PC-9 (cell line): ENCODE measurements at regions not wholly inside any gene's neighbourhood (a gene's known extent, or its start where the extent isn't known, plus 50 kb on each side); places are given as distances from the start of the nearest gene placed in this dataset.

Experiments used
- CTCF ChIP-seq: fragments of 200-600 bp; sonication (generic); conservative IDR thresholded peaks from 2 replicates; pipeline ENCODE4 v1.6.1; 2017; ENCODE audit warnings: mixed run types, antibody characterized with exemption, mild to moderate bottlenecking, moderate library complexity
- EZH2 ChIP-seq: fragments of 200-600 bp; sonication (generic); IDR thresholded peaks from 2 replicates; pipeline ENCODE4 v1.8.0; 2017; ENCODE audit warnings: antibody characterized with exemption, low read depth

GRCh38 chr10:74760086-74760979 lies 66.1 kb upstream of the KAT6B start:
- no peak for TF ChIP-seq CTCF
- TF ChIP-seq EZH2 = no peak
